ENCODE measurements at regions not wholly inside any gene's neighbourhood (a gene's known extent, or its start where the extent isn't known, plus 50 kb on each side); places are given as distances from the start of the nearest gene placed in this dataset.
A peak's percentile ranks its signal among the peaks of the same experiment; 100 is the strongest.

DNA sequence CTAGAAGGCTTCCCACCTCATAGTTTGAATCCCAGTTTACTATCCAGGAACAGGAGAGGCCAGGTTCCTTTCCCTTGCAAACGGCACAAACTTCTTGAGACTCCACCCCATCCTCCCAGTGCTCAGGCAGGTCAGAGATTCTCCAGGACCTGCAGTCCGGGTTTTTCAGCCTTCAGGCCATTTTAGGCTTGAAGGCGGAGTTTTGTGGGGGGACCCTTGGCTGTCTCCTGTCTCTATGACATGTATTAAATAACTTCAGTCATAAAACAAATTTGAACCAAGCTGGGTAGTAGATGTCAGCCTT lies 230.1 kb downstream of the NFATC2 start:
- no peak for ATAC-seq
- Mint-ChIP-seq H3K27me3 (peaks cover 78% of the 10 kb centered on the region), H3K4me1 (no peaks in the 10 kb centered on the region)

DNA sequence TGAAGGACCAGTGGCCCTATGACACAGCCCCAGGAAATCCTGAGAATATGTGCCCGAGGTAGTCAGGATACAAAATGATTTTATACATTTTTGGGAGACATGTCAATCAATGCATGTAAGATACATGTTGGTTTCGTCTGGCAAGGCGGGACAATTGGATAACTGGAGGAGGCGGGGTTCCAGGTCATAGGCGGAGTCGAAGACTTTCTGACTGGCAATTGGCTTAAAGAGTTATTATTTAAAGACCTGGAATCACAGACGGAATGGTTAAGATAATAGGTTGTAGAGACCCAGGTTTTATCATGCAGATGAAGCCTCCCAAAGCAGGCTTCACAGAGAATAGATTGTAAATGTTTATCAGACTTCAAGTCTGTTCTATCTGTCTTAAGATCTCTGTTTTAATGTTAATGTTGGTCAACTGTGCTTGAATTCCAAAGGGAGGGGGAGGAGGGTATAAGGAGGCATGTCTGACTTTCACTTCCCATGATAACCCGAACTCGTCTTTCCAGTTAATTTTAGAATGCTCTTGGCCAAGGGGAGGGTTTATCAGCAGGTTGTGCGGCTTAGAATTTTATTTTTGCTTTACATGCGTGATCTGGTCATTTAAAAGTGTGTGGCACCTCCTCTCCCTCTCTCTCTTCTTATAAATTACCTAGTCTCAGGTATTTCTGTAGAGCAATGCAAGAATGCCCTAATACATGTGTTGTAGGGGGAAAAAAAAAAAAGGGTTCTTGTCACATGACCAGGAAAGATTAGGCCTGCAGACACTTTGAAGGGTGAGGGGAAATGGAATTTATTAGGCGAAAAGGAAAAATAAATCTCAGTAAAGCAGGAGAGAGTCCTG lies 230.7 kb downstream of the NFATC2 start:
- Mint-ChIP-seq H3K27ac (no peak overlapping the region), H3K4me3 (no peak overlapping the region), H3K27me3 (peaks cover 72% of the 10 kb centered on the region), H3K9me3 (peaks cover 9% of the 10 kb centered on the region), H3K36me3 (no peaks in the 10 kb centered on the region), H3K4me1 (no peaks in the 10 kb centered on the region)
- ATAC-seq: no peak

More for the DNA sequence above, 230.1 kb downstream of the NFATC2 start:
- peaks cover 9% of the 10 kb centered on the region for H3K9me3 Mint-ChIP-seq
- H3K27ac Mint-ChIP-seq: no peak overlapping the region
- no peak overlapping the region for H3K4me3 Mint-ChIP-seq
- no peaks in the 10 kb centered on the region for H3K36me3 Mint-ChIP-seq

- Mint-ChIP-seq H3K36me3 (no peaks in the 10 kb centered on the region), H3K27me3 (peaks cover 65% of the 10 kb centered on the region), H3K4me3 (no peak overlapping the region), H3K27ac (no peak overlapping the region), H3K9me3 (peaks cover 2% of the 10 kb centered on the region), H3K4me1 (no peaks in the 10 kb centered on the region)
- ATAC-seq: no peak
Measured at GRCh38 chr20:51310216-51310615, 232.3 kb downstream of the NFATC2 start.

- peaks cover 4% of the 10 kb centered on the region for H3K9me3 Mint-ChIP-seq
- no peak overlapping the region for H3K27ac Mint-ChIP-seq
- no peak for ATAC-seq
- no peak overlapping the region for H3K4me3 Mint-ChIP-seq
- H3K27me3 Mint-ChIP-seq: peaks cover 63% of the 10 kb centered on the region
- H3K4me1 Mint-ChIP-seq: no peaks in the 10 kb centered on the region
- H3K36me3 Mint-ChIP-seq: no peaks in the 10 kb centered on the region
Measured at GRCh38 chr20:51309128-51309527, 233.4 kb downstream of the NFATC2 start.

DNA sequence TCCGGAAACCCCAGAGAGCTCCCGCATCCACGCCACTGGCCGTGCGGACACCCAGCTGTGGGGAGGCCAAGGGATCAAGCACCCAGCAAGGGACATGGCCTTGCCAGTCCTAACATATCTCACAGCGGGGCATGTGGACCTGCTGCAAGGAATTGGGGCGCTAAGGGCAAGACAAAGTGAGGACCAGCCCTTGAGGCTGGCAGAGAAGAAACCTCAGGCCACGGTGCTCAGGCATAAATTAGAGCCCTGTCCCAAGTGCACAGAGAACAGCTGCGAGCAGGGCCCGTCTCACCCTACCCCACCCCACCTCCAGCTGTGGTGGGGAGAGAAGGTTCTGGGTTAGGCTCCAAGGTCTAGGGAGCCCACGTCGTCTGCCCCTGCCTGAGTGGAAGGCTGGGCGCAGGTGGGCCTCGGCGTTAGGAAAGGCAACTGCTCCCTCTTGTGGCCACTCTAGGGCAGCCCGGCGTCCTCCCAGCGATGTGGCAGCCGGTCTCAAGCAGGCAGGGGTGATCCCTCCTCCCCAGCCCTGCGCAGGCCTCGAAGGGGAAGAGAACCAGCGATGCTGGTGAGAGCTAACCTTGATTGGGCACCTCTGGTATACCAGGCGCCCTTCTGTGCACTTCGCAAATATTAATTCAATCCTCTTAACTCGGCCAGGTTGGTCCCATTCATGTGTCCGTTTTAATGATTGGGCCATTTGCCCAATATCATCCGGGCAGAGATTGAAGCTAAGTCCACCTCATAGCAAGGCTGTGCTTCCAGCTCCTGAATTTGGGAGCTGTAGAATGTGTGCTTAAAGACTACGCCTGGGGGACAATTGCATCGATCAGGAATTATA lies 235.8 kb downstream of the NFATC2 start:
- ATAC-seq: peak; percentile 90
- Mint-ChIP-seq H3K36me3 (no peaks in the 10 kb centered on the region), H3K4me3 (no peak overlapping the region), H3K27me3 (peaks cover 43% of the 10 kb centered on the region), H3K9me3 (peaks cover 8% of the 10 kb centered on the region), H3K27ac (no peak overlapping the region), H3K4me1 (no peaks in the 10 kb centered on the region)

- H3K4me1 Mint-ChIP-seq: no peaks in the 10 kb centered on the region
Measured at GRCh38 chr20:51306081-51306480, 236.4 kb downstream of the NFATC2 start.

GRCh38 chr20:51305316-51306052 lies 237.0 kb downstream of the NFATC2 start:
- Mint-ChIP-seq H3K27ac (no peak overlapping the region), H3K9me3 (peaks cover 8% of the 10 kb centered on the region), H3K36me3 (no peaks in the 10 kb centered on the region), H3K4me1 (no peaks in the 10 kb centered on the region), H3K27me3 (peaks cover 32% of the 10 kb centered on the region), H3K4me3 (no peak overlapping the region)
- ATAC-seq: no peak

More at GRCh38 chr20:51306081-51306480, 236.4 kb downstream of the NFATC2 start:
- no peak for ATAC-seq
- no peak overlapping the region for H3K27ac Mint-ChIP-seq
- H3K9me3 Mint-ChIP-seq: peaks cover 8% of the 10 kb centered on the region
- H3K4me3 Mint-ChIP-seq: no peak overlapping the region
- H3K36me3 Mint-ChIP-seq: no peaks in the 10 kb centered on the region
- H3K27me3 Mint-ChIP-seq: peaks cover 38% of the 10 kb centered on the region

DNA sequence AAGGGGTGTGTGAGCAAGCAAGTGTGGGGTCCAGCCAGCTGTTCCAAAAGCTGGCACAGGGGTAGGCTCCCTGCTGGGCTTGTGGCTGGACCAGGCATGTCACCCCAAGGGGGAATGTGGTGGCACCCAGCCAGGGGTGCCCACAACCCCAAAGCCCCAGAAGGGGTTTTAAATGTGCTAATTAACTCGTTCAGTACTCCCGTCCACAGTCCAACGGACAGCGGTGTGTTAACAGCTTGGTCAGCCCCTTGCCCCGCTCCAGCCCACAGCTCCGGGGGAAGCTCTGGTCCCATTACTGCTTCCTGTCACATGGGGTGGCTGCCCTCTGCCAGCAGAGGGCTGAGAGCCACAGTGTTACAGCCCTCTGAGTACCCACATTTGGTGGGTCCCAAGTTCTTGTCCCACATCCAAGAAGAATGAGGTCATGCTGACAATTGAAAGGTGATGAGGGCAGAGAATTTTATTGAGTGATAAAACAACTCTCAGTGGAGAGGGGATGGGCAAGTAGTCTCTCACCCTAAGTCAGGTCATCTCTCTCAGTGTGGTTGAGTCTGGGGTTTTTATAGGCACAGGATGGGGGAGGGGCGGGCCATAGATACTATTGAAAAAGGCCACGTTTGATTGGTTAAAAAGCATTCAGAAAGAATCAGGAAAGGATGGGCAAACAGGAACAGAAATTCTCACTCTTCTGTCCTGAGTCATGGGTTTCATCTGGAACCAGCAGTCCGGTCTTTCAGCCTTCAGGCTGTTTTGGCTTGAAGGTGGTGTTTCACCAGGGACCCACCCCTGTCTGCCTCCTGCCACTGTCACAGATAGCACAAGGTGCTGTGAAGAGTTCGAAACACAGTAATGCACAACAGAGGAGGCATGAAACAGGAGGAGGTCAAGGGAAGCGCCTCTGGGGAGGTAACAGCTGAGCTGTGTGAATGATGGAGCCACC lies 238.5 kb downstream of the NFATC2 start:
- H3K4me1 Mint-ChIP-seq: no peaks in the 10 kb centered on the region
- H3K27ac Mint-ChIP-seq: no peak overlapping the region
- H3K9me3 Mint-ChIP-seq: peaks cover 8% of the 10 kb centered on the region
- H3K27me3 Mint-ChIP-seq: peaks cover 17% of the 10 kb centered on the region
- no peaks in the 10 kb centered on the region for H3K36me3 Mint-ChIP-seq
- no peak overlapping the region for H3K4me3 Mint-ChIP-seq
- ATAC-seq: no peak

GRCh38 chr20:51301026-51301425 lies 241.5 kb downstream of the NFATC2 start:
- H3K4me1 Mint-ChIP-seq: no peaks in the 10 kb centered on the region
- peaks cover 8% of the 10 kb centered on the region for H3K9me3 Mint-ChIP-seq
- no peak for ATAC-seq
- H3K27ac Mint-ChIP-seq: no peak overlapping the region
- peaks cover 13% of the 10 kb centered on the region for H3K27me3 Mint-ChIP-seq
- H3K4me3 Mint-ChIP-seq: no peak overlapping the region
- H3K36me3 Mint-ChIP-seq: no peaks in the 10 kb centered on the region

DNA sequence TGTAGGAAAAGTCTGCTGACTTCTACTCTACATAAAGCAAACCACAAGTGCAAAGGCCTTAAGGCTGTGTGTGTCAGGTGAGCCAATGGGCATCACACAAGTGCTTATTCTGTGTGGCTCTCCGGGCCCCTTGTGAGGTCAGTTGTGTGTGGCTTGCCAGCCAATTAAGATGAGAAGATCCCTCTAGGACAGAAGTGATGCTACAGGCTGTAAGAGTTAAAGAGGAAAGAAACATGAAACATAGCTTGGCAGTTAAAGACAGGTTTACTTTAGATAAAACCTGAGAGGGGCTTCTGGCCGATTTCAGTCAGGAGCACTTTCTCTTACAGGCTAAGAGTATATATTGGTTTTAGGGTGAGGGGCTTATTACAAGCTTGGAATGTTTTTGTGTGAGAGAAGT lies 242.4 kb downstream of the NFATC2 start:
- peaks cover 12% of the 10 kb centered on the region for H3K27me3 Mint-ChIP-seq
- no peak for ATAC-seq
- H3K36me3 Mint-ChIP-seq: no peaks in the 10 kb centered on the region
- H3K4me3 Mint-ChIP-seq: no peak overlapping the region
- H3K9me3 Mint-ChIP-seq: peaks cover 8% of the 10 kb centered on the region
- H3K4me1 Mint-ChIP-seq: no peaks in the 10 kb centered on the region
- H3K27ac Mint-ChIP-seq: no peak overlapping the region

DNA sequence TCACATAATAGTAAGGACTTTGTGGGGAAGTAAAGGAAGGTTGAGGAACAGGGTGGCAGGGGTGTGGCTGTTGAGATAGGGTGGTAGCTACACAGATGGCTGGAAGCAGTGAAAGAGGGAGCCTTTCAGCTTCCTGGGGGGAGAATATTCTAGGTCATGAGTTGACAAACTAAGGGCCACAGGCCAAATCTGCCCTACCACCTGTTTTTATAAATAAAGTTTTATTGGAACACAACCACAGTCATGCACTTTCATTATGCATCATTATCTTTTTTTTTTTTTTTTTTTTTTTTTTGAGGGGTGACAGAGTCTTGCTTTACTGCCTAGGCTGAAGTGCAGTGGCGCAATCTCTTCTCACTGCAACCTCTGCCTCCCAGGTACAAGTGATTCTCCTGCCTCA lies 243.1 kb downstream of the NFATC2 start:
- H3K36me3 Mint-ChIP-seq: no peaks in the 10 kb centered on the region
- peaks cover 17% of the 10 kb centered on the region for H3K27me3 Mint-ChIP-seq
- H3K27ac Mint-ChIP-seq: no peak overlapping the region
- peaks cover 6% of the 10 kb centered on the region for H3K9me3 Mint-ChIP-seq
- H3K4me1 Mint-ChIP-seq: no peaks in the 10 kb centered on the region
- no peak for ATAC-seq
- no peak overlapping the region for H3K4me3 Mint-ChIP-seq

DNA sequence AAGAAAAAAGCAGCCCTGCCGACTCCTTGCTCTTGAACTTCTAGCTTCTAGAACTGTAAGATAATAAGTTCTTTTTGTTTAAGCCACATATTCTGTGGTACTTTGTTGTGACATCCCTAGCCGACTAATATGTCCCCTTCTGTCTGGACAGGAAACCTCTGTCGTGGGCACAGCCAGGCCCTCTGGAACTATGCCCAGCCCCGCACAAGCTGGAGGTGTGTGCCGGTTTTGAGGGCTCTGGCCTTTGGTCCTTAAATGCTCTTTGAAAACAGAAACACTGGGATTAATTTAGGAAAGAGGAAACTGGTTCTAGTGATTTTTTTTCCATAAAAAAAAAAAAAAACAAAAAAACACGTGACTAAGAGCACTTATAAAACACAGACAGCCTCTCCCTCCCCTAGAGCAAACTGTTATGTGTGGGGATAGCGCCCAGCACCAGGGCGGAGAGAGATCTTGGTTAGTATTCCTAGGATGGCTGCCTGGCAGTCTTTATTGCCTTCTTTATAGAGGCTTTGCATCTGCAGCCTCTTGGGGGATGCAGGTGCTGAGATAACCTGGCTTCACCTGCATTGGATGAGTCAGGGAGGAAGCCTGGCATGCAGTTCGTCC lies 244.3 kb downstream of the NFATC2 start:
- Mint-ChIP-seq H3K9me3 (no peaks in the 10 kb centered on the region), H3K36me3 (no peaks in the 10 kb centered on the region), H3K27me3 (peaks cover 18% of the 10 kb centered on the region), H3K4me1 (no peaks in the 10 kb centered on the region), H3K27ac (no peak overlapping the region), H3K4me3 (no peak overlapping the region)
- no peak for ATAC-seq

GRCh38 chr20:51287628-51288413 lies 254.7 kb downstream of the NFATC2 start:
- Mint-ChIP-seq H3K4me3 (no peak overlapping the region), H3K4me1 (no peaks in the 10 kb centered on the region), H3K27ac (no peak overlapping the region), H3K9me3 (peaks cover 7% of the 10 kb centered on the region), H3K27me3 (peaks cover 8% of the 10 kb centered on the region), H3K36me3 (no peaks in the 10 kb centered on the region)
- ATAC-seq: no peak
